Esophagus muscularis mucosa (tissue), 4 donors: ENCODE measurements at regions not wholly inside any gene's neighbourhood (a gene's known extent, or its start where the extent isn't known, plus 50 kb on each side); places are given as distances from the start of the nearest gene placed in this dataset.

Source experiments
- EP300 ChIP-seq: sonication (generic); formaldehyde crosslinking; IDR thresholded peaks from one replicate; pipeline ENCODE4 v1.6.1; 2017; ENCODE audit warnings: antibody characterized with exemption
- POLR2A ChIP-seq: fragments of 450-650 bp; IDR thresholded peaks from one replicate; pipeline ENCODE4 v1.6.1; 2017; ENCODE audit warnings: antibody characterized with exemption, moderate library complexity, mild to moderate bottlenecking, low read depth
- POLR2AphosphoS5 ChIP-seq, 2 donors: sonication (generic); formaldehyde crosslinking; IDR thresholded peaks; one replicate each; pipeline ENCODE4 v1.6.1; 2017; ENCODE audit warnings: antibody characterized with exemption in 2 of 2
- TF ChIP-seq, protein P1 (sequence below), 3 experiments: fragments of 200-600 bp in 2 of 3; fragments of 450-650 bp in 1 of 3; sonication (generic) in 2 of 3; IDR thresholded peaks; one replicate each; pipeline ENCODE4 v1.5.1; 2017 to 2019; ENCODE audit warnings: antibody characterized with exemption in 3 of 3, mild to moderate bottlenecking in 2 of 3, moderate library complexity in 1 of 3

DNA sequence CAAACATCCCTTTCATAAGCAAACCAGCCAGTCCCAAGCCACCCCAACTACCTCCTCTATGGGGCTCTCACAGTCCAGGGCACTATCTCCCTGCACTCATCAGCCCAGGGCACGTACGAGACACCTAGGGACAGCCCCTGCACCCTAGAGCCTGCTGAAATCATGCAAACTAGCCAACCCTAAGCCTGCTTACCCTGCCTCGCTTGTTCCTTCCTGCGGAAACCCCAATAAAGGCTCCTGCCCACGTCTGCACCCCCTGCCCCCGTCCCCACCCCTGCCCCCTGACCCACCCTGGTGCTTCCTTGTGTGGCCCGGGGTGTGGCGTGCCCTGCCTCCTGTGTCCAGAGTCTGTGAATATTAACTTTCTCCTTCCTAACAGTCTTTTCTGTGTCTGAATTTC is 135.9 kb downstream of the GADD45G start:
- TF ChIP-seq, protein P1, sequence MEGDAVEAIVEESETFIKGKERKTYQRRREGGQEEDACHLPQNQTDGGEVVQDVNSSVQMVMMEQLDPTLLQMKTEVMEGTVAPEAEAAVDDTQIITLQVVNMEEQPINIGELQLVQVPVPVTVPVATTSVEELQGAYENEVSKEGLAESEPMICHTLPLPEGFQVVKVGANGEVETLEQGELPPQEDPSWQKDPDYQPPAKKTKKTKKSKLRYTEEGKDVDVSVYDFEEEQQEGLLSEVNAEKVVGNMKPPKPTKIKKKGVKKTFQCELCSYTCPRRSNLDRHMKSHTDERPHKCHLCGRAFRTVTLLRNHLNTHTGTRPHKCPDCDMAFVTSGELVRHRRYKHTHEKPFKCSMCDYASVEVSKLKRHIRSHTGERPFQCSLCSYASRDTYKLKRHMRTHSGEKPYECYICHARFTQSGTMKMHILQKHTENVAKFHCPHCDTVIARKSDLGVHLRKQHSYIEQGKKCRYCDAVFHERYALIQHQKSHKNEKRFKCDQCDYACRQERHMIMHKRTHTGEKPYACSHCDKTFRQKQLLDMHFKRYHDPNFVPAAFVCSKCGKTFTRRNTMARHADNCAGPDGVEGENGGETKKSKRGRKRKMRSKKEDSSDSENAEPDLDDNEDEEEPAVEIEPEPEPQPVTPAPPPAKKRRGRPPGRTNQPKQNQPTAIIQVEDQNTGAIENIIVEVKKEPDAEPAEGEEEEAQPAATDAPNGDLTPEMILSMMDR (IDR thresholded peaks at IDR 0.05): no peak
- TF ChIP-seq POLR2A (no peak), EP300 (no peak), POLR2AphosphoS5 (IDR thresholded peaks at IDR 0.05) (no peak)
